Subcutaneous abdominal adipose tissue (tissue), 5 donors: ENCODE measurements at regions not wholly inside any gene's neighbourhood (a gene's known extent, or its start where the extent isn't known, plus 50 kb on each side); places are given as distances from the start of the nearest gene placed in this dataset.

Experiments used
- H3K27ac ChIP-seq: one replicate; pipeline ENCODE4 v1.7.0; 2013; ENCODE audit warnings: low read depth, mild to moderate bottlenecking, inconsistent platforms, low read length, moderate library complexity
- H3K27me3 ChIP-seq, 5 donors: one replicate each; pipeline ENCODE4 v1.7.0; 2013; ENCODE audit warnings: low read length in 5 of 5, inconsistent platforms in 1 of 5; ENCODE audit not compliant: control insufficient read depth in 5 of 5, insufficient read depth in 4 of 5
- H3K36me3 ChIP-seq, 5 donors: one replicate each; pipeline ENCODE4 v1.7.0; 2013; ENCODE audit warnings: low read length in 5 of 5; ENCODE audit not compliant: control insufficient read depth in 5 of 5, insufficient read depth in 5 of 5
- H3K4me1 ChIP-seq, 5 donors: one replicate each; pipeline ENCODE4 v1.7.0; 2013; ENCODE audit warnings: low read length in 5 of 5, mild to moderate bottlenecking in 3 of 5, moderate library complexity in 1 of 5; ENCODE audit not compliant: control insufficient read depth in 5 of 5, insufficient read depth in 5 of 5
- H3K4me3 ChIP-seq, 5 donors: one replicate each; pipeline ENCODE4 v1.7.0; 2013; ENCODE audit warnings: low read length in 5 of 5, low read depth in 1 of 5
- H3K9ac ChIP-seq, 5 donors: one replicate each; pipeline ENCODE4 v1.7.0; 2013; ENCODE audit warnings: low read length in 5 of 5, mild to moderate bottlenecking in 4 of 5, moderate library complexity in 3 of 5
- H3K9me3 ChIP-seq, 5 donors: one replicate each; pipeline ENCODE4 v1.7.0; 2013; ENCODE audit warnings: low read length in 5 of 5; ENCODE audit not compliant: control insufficient read depth in 5 of 5
- donor health status: healthy.
- donor health status: healthy.
- donor health status: healthy.
- donor health status: healthy.
- donor health status: healthy.

- peaks cover 0 to 6% (median 0%) of the 10 kb centered on the region in 5 donors for H3K27me3 ChIP-seq
- H3K27ac ChIP-seq = no peak overlapping the region
- peaks cover 0 to 2% (median 0%) of the 10 kb centered on the region in 5 donors for H3K9me3 ChIP-seq
- no peaks in the 10 kb centered on the region for H3K4me1 ChIP-seq
- H3K36me3 ChIP-seq = no peaks in the 10 kb centered on the region
- H3K9ac ChIP-seq = no peak overlapping the region
- no peak overlapping the region for H3K4me3 ChIP-seq
Measured at GRCh38 chr1:184141361-184141880, 89.9 kb downstream of the TSEN15 start.

GRCh38 chr1:184143449-184143848 lies 91.9 kb downstream of the TSEN15 start:
- Histone ChIP-seq H3K36me3 (no peaks in the 10 kb centered on the region), H3K4me3 (no peak overlapping the region), H3K9ac (no peak overlapping the region), H3K27ac (no peak overlapping the region), H3K27me3 (peaks cover 0 to 6% (median 0%) of the 10 kb centered on the region in 5 donors), H3K4me1 (no peaks in the 10 kb centered on the region), H3K9me3 (peaks cover 0 to 4% (median 2%) of the 10 kb centered on the region in 5 donors)

GRCh38 chr1:184145083-184145482 lies 93.6 kb downstream of the TSEN15 start:
- Histone ChIP-seq H3K27ac (no peak overlapping the region), H3K36me3 (no peaks in the 10 kb centered on the region), H3K4me3 (no peak overlapping the region), H3K27me3 (peaks cover 0 to 6% (median 0%) of the 10 kb centered on the region in 5 donors), H3K9me3 (peaks cover 0 to 4% (median 2%) of the 10 kb centered on the region in 5 donors), H3K4me1 (no peaks in the 10 kb centered on the region), H3K9ac (no peak overlapping the region)

- H3K4me3 ChIP-seq = no peak overlapping the region
- peaks cover 0 to 6% (median 0%) of the 10 kb centered on the region in 5 donors for H3K27me3 ChIP-seq
- peak overlapping the region in 1 of 5 donors; percentile 43 for H3K9ac ChIP-seq
- H3K9me3 ChIP-seq = peaks cover 0 to 4% (median 2%) of the 10 kb centered on the region in 5 donors
- H3K36me3 ChIP-seq = no peaks in the 10 kb centered on the region
- H3K27ac ChIP-seq = no peak overlapping the region
- peaks cover under 1 to 8% (median 4%) of the 10 kb centered on the region in 5 donors for H3K4me1 ChIP-seq
Measured at GRCh38 chr1:184146202-184146601, 94.7 kb downstream of the TSEN15 start.

GRCh38 chr1:184150776-184151531 lies 99.4 kb downstream of the TSEN15 start:
- no peak overlapping the region for H3K9ac ChIP-seq
- no peak overlapping the region for H3K4me3 ChIP-seq
- H3K4me1 ChIP-seq = peaks cover 12 to 35% (median 20%) of the 10 kb centered on the region in 5 donors
- H3K36me3 ChIP-seq = no peaks in the 10 kb centered on the region
- H3K27me3 ChIP-seq = peaks cover 0 to 5% (median 0%) of the 10 kb centered on the region in 5 donors
- H3K9me3 ChIP-seq = peaks cover 0 to 4% (median 2%) of the 10 kb centered on the region in 5 donors
- peak overlapping the region; percentile 87 for H3K27ac ChIP-seq

- H3K9me3 ChIP-seq = no peaks in the 10 kb centered on the region
Measured at GRCh38 chr1:184152434-184152898, 100.9 kb downstream of the TSEN15 start.

GRCh38 chr1:184152974-184153373 lies 101.4 kb downstream of the TSEN15 start:
- Histone ChIP-seq H3K27me3 (peaks cover 0 to 5% (median 0%) of the 10 kb centered on the region in 5 donors), H3K27ac (peak overlapping the region; percentile 87), H3K4me1 (peaks cover 12 to 35% (median 20%) of the 10 kb centered on the region in 5 donors), H3K36me3 (no peaks in the 10 kb centered on the region), H3K9ac (peak overlapping the region in 3 of 5 donors; percentile 67 to 73 (median 69)), H3K4me3 (peak overlapping the region; percentile 6 to 72 (median 72)), H3K9me3 (no peaks in the 10 kb centered on the region)

More at GRCh38 chr1:184152434-184152898, 100.9 kb downstream of the TSEN15 start:
- Histone ChIP-seq H3K9ac (peak overlapping the region in 3 of 5 donors; percentile 67 to 73 (median 69)), H3K27me3 (peaks cover 0 to 5% (median 0%) of the 10 kb centered on the region in 5 donors), H3K4me1 (peaks cover 12 to 35% (median 20%) of the 10 kb centered on the region in 5 donors), H3K36me3 (no peaks in the 10 kb centered on the region), H3K4me3 (peak overlapping the region; percentile 15 to 72 (median 72)), H3K27ac (peak overlapping the region; percentile 87)

- peaks cover 12 to 35% (median 20%) of the 10 kb centered on the region in 5 donors for H3K4me1 ChIP-seq
- H3K9ac ChIP-seq = no peak overlapping the region
- H3K36me3 ChIP-seq = no peaks in the 10 kb centered on the region
- peak overlapping the region in 1 of 5 donors; percentile 72 for H3K4me3 ChIP-seq
- peaks cover 0 to 5% (median 0%) of the 10 kb centered on the region in 5 donors for H3K27me3 ChIP-seq
- H3K27ac ChIP-seq = peak overlapping the region; percentile 87
- H3K9me3 ChIP-seq = no peaks in the 10 kb centered on the region
Measured at GRCh38 chr1:184153731-184154130, 102.2 kb downstream of the TSEN15 start.

- Histone ChIP-seq H3K9ac (no peak overlapping the region), H3K27me3 (peaks cover 0 to 5% (median 0%) of the 10 kb centered on the region in 5 donors), H3K4me3 (no peak overlapping the region), H3K9me3 (no peaks in the 10 kb centered on the region), H3K4me1 (peaks cover 6 to 29% (median 14%) of the 10 kb centered on the region in 5 donors), H3K27ac (no peak overlapping the region), H3K36me3 (no peaks in the 10 kb centered on the region)
Measured at GRCh38 chr1:184156521-184157393, 105.2 kb downstream of the TSEN15 start.
